MCF 10A (cell line): ENCODE measurements at regions not wholly inside any gene's neighbourhood (a gene's known extent, or its start where the extent isn't known, plus 50 kb on each side); places are given as distances from the start of the nearest gene placed in this dataset.

Source experiments
- BruUV-seq: library from RNA; stranded (reverse); fragments of 400-500 nt; replicated peaks from 2 replicates; lab custom pipeline; 2021; lab: Mats Ljungman, UMichigan
- CTCF ChIA-PET: fragments of 300-600 bp; sonication (Branson Sonifier 250); formaldehyde crosslinking; extraction: SDS; loops from one replicate; lab custom pipeline; 2021; ENCODE audit warnings: antibody characterized with exemption, inconsistent platforms; lab: Yijun Ruan, JAX
- POLR2A ChIA-PET: fragments of 300-600, 350-650 bp; sonication (Branson Sonifier 250); formaldehyde crosslinking; extraction: SDS; loops from one replicate; lab custom pipeline; 2020; ENCODE audit warnings: antibody characterized with exemption, inconsistent platforms; lab: Yijun Ruan, JAX
- DNase-seq: peaks from one replicate; pipeline ENCODE4 v3.0.0-alpha.2; 2018; ENCODE audit not compliant: unreplicated experiment
- H3K27ac Mint-ChIP-seq: one replicate; pipeline ENCODE4 v1.8.0; 2022; ENCODE audit warnings: mild to moderate bottlenecking, low read depth, mixed read lengths; ENCODE audit not compliant: unreplicated experiment
- H3K27me3 Mint-ChIP-seq: one replicate; pipeline ENCODE4 v1.8.0; 2022; ENCODE audit warnings: mixed read lengths; ENCODE audit not compliant: insufficient read depth, unreplicated experiment
- H3K36me3 Mint-ChIP-seq: one replicate; pipeline ENCODE4 v1.8.0; 2022; ENCODE audit warnings: mild to moderate bottlenecking, moderate library complexity, mixed read lengths; ENCODE audit not compliant: insufficient read depth, unreplicated experiment
- H3K4me1 Mint-ChIP-seq: one replicate; pipeline ENCODE4 v1.8.0; 2022; ENCODE audit warnings: mixed read lengths; ENCODE audit not compliant: insufficient read depth, unreplicated experiment
- H3K4me3 Mint-ChIP-seq: one replicate; pipeline ENCODE4 v1.8.0; 2022; ENCODE audit warnings: mild to moderate bottlenecking, moderate library complexity, mixed read lengths; ENCODE audit not compliant: unreplicated experiment
- H3K9me3 Mint-ChIP-seq: one replicate; pipeline ENCODE4 v1.8.0; 2022; ENCODE audit warnings: mixed read lengths; ENCODE audit not compliant: unreplicated experiment
- CTCF ChIP-seq: fragments of 200-600 bp; IDR thresholded peaks from one replicate; pipeline ENCODE4 v1.8.0; 2022; ENCODE audit warnings: antibody characterized with exemption, mild to moderate bottlenecking; ENCODE audit not compliant: unreplicated experiment
- intact Hi-C: fragments of 100-400 bp; cut with micrococcal nuclease; formaldehyde crosslinking; loops from 2 replicates; pipeline ENCODE4 v1.14.1; 2022

DNA sequence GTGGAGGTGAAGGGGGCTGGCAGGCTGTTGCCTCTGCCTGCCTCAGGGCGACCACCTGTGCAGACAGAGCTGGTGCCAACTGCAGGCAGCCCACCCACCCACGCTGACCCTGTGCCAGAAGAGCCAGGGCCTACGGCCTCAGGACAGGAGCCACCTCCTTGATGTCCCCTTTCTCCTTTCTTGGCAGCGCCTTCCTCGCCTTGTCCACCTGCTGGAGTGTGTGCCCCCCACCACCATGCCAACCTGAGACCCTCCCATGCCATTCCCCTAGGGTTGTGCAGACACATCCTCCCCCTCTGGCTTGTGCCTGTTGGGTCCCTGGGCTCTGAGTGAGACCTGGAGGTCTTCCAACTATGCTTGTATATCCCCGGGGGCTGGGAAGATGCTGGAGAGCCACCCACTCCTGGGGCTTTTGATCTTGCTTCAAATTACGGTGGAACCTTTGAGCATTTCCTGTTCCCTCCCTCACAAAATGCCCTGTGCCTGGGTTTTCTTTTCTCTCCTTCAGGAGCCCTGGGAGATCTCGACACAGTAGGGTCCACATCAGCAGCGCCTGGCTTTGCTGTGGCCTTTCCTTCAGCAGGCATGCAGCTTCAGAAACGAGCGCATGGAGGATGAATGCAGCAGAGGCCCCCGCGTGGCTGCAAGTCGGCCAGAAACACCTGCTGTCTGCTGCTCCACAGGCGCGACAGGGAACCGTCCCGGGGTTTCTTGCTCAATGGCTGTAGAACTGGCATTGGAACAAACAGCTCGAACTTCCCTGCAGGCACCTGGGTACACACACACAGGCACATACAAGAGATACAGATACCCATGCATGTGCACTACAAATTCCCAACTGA lies 65.9 kb upstream of the SH3RF3 start:
- Mint-ChIP-seq H3K36me3 (no peaks in the 10 kb centered on the region), H3K9me3 (no peaks in the 10 kb centered on the region), H3K4me3 (no peak overlapping the region), H3K27me3 (peaks cover 21% of the 10 kb centered on the region), H3K27ac (no peak overlapping the region), H3K4me1 (peaks cover 10% of the 10 kb centered on the region)
- BruUV-seq: no TSS peak
- DNase-seq: no peak
- TF ChIP-seq CTCF: no peak
- intact Hi-C loops: no loop called here
- ChIA-PET POLR2A (no interaction called here), CTCF (no interaction called here)

GRCh38 chr2:109062145-109062858 lies 66.7 kb upstream of the SH3RF3 start:
- ChIA-PET CTCF (no interaction called here), POLR2A (no interaction called here)
- Mint-ChIP-seq H3K4me1 (peaks cover 10% of the 10 kb centered on the region), H3K4me3 (no peak overlapping the region), H3K36me3 (no peaks in the 10 kb centered on the region), H3K9me3 (no peaks in the 10 kb centered on the region), H3K27ac (no peak overlapping the region), H3K27me3 (peaks cover 17% of the 10 kb centered on the region)
- TF ChIP-seq CTCF: no peak
- DNase-seq: no peak
- BruUV-seq: no TSS peak
- intact Hi-C loops: no loop called here

- no peaks in the 10 kb centered on the region for H3K36me3 Mint-ChIP-seq
- intact Hi-C loops: no loop called here
- H3K9me3 Mint-ChIP-seq: no peaks in the 10 kb centered on the region
- DNase-seq: no peak
- TF ChIP-seq CTCF: no peak
- ChIA-PET CTCF (no interaction called here), POLR2A (no interaction called here)
- H3K27me3 Mint-ChIP-seq: peaks cover 22% of the 10 kb centered on the region
- BruUV-seq: no TSS peak
- H3K4me1 Mint-ChIP-seq: peaks cover 10% of the 10 kb centered on the region
- H3K27ac Mint-ChIP-seq: no peak overlapping the region
- no peak overlapping the region for H3K4me3 Mint-ChIP-seq
Observed at GRCh38 chr2:109061736-109062135, 67.3 kb upstream of the SH3RF3 start.

DNA sequence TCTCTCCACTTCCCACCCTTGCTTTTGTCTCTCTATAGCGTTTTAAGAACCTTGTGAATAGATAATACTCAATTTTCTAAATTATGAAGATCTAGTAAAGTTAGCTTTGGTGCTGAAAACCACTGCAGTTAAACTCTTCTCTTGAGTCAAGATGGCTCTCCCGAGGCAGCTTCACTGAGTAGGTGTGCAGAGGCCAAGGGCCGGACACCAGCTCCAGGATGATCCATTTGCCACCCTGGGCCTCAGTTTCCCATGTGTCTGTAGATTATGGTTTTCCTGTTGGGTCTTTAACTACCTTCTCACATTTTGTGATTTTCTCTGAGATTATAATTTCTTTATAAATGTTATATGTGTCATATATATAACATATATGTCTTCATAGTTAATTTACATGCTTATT lies 68.5 kb upstream of the SH3RF3 start:
- peaks cover 10% of the 10 kb centered on the region for H3K4me1 Mint-ChIP-seq
- POLR2A ChIA-PET: no interaction called here

More for the DNA sequence above, 68.5 kb upstream of the SH3RF3 start:
- H3K9me3 Mint-ChIP-seq: no peaks in the 10 kb centered on the region
- DNase-seq: no peak
- peaks cover 27% of the 10 kb centered on the region for H3K27me3 Mint-ChIP-seq
- BruUV-seq: no TSS peak
- H3K27ac Mint-ChIP-seq: no peak overlapping the region
- no peak for TF ChIP-seq CTCF
- no peaks in the 10 kb centered on the region for H3K36me3 Mint-ChIP-seq
- CTCF ChIA-PET: no interaction called here
- intact Hi-C loops: no loop called here
- no peak overlapping the region for H3K4me3 Mint-ChIP-seq
